Lower lobe of right lung (tissue), 2 donors: ENCODE measurements at regions not wholly inside any gene's neighbourhood (a gene's known extent, or its start where the extent isn't known, plus 50 kb on each side); places are given as distances from the start of the nearest gene placed in this dataset.
"Not testable (repeated sequence)": the region's sequence is repeated elsewhere in the genome, so short reads cannot be mapped to it uniquely, and the experiment has no call there.

Experiments
- ATAC-seq, 2 donors: fragments of 200-7000 bp; cut with Tn5 transposase; one replicate each; pipeline ENCODE4 v1.9.1; 2020 to 2022; ENCODE audit warnings: mild to moderate bottlenecking in 2 of 2, moderate library complexity in 2 of 2
- DNase-seq: peaks from one replicate; pipeline ENCODE4 v3.0.0-alpha.2; 2020
- H3K27ac ChIP-seq: fragments of 200-600 bp; one replicate; pipeline ENCODE4 v1.8.0; 2022
- H3K27me3 ChIP-seq: fragments of 200-600 bp; one replicate; pipeline ENCODE4 v1.8.0; 2022; ENCODE audit warnings: low read depth
- H3K36me3 ChIP-seq: fragments of 200-600 bp; one replicate; pipeline ENCODE4 v1.8.0; 2022; ENCODE audit warnings: mild to moderate bottlenecking
- H3K4me1 ChIP-seq: fragments of 200-600 bp; one replicate; pipeline ENCODE4 v1.8.0; 2022
- H3K4me3 ChIP-seq: fragments of 200-600 bp; one replicate; pipeline ENCODE4 v1.8.0; 2022; ENCODE audit warnings: mild to moderate bottlenecking
- H3K9me3 ChIP-seq: fragments of 200-600 bp; one replicate; pipeline ENCODE4 v1.8.0; 2022
- CTCF ChIP-seq: fragments of 200-600 bp; IDR thresholded peaks from one replicate; pipeline ENCODE4 v1.8.0; 2022; ENCODE audit warnings: antibody characterized with exemption, mild to moderate bottlenecking
- intact Hi-C: fragments of 100-400 bp; cut with DNase I; formaldehyde crosslinking; loops from one replicate; pipeline ENCODE4 v1.11.0; 2022
- donor health status: DM: no; HTN: yes; CAD: no; lungs with severe emphysema.

GRCh38 chr7:110448918-110449317, 642.0 kb upstream of the LRRN3 start:
- Histone ChIP-seq H3K4me1 (no peaks in the 10 kb centered on the region), H3K27ac (no peak overlapping the region), H3K27me3 (no peaks in the 10 kb centered on the region), H3K9me3 (no peaks in the 10 kb centered on the region), H3K4me3 (no peak overlapping the region), H3K36me3 (no peaks in the 10 kb centered on the region)
- DNase-seq = no peak
- no peak for ATAC-seq
- no peak for TF ChIP-seq CTCF
- intact Hi-C loops = no loop called here

GRCh38 chr7:110454713-110455112, 636.2 kb upstream of the LRRN3 start:
- no peak for TF ChIP-seq CTCF
- Histone ChIP-seq H3K9me3 (no peaks in the 10 kb centered on the region), H3K27me3 (no peaks in the 10 kb centered on the region), H3K27ac (no peak overlapping the region), H3K4me1 (no peaks in the 10 kb centered on the region), H3K4me3 (no peak overlapping the region), H3K36me3 (no peaks in the 10 kb centered on the region)
- ATAC-seq = no peak
- intact Hi-C loops = no loop called here
- DNase-seq = no peak

- H3K4me1 ChIP-seq = no peaks in the 10 kb centered on the region
- TF ChIP-seq CTCF = no peak
- H3K4me3 ChIP-seq = no peak overlapping the region
- no peaks in the 10 kb centered on the region for H3K9me3 ChIP-seq
- ATAC-seq (no peak), DNase-seq (no peak)
- intact Hi-C loops = no loop called here
- no peaks in the 10 kb centered on the region for H3K36me3 ChIP-seq
- H3K27ac ChIP-seq = no peak overlapping the region
- H3K27me3 ChIP-seq = no peaks in the 10 kb centered on the region
Observed at GRCh38 chr7:110461621-110462020, 629.3 kb upstream of the LRRN3 start.

GRCh38 chr7:110470420-110470819, 620.5 kb upstream of the LRRN3 start:
- Histone ChIP-seq H3K27ac (no peak overlapping the region), H3K4me1 (no peaks in the 10 kb centered on the region), H3K4me3 (no peak overlapping the region), H3K36me3 (no peaks in the 10 kb centered on the region), H3K27me3 (no peaks in the 10 kb centered on the region), H3K9me3 (no peaks in the 10 kb centered on the region)
- DNase-seq = no peak
- TF ChIP-seq CTCF = no peak
- intact Hi-C loops = no loop called here
- no peak for ATAC-seq

- H3K27me3 ChIP-seq, H3K9me3 ChIP-seq, DNase-seq, intact Hi-C loops, H3K4me1 ChIP-seq, H3K36me3 ChIP-seq, H3K4me3 ChIP-seq, H3K27ac ChIP-seq, ATAC-seq: not testable (repeated sequence)
Observed at GRCh38 chr7:110472419-110472818, 618.5 kb upstream of the LRRN3 start.

- Histone ChIP-seq H3K4me1 (no peaks in the 10 kb centered on the region), H3K27me3 (no peaks in the 10 kb centered on the region), H3K9me3 (peaks cover 6% of the 10 kb centered on the region), H3K27ac (no peak overlapping the region), H3K36me3 (no peaks in the 10 kb centered on the region), H3K4me3 (no peak overlapping the region)
- DNase-seq (no peak), ATAC-seq (no peak)
- no peak for TF ChIP-seq CTCF
- intact Hi-C loops = no loop called here
Observed at GRCh38 chr7:110480964-110481363, 610.0 kb upstream of the LRRN3 start.
